GM12878 (cell line): ENCODE measurements at regions not wholly inside any gene's neighbourhood (a gene's known extent, or its start where the extent isn't known, plus 50 kb on each side); places are given as distances from the start of the nearest gene placed in this dataset.

Source experiments
- CTCF ChIP-seq, 3 experiments: IDR thresholded peaks in 2 of 3; conservative IDR thresholded peaks in 1 of 3; 2 replicates each; pipeline ENCODE4 v1.5.1; 2011; ENCODE audit warnings: low read depth in 3 of 3, low read length in 3 of 3, mild to moderate bottlenecking in 3 of 3, control low read depth in 2 of 3, moderate library complexity in 2 of 3, inconsistent platforms in 1 of 3, mixed read lengths in 1 of 3; ENCODE audit not compliant: control insufficient read depth in 2 of 3, insufficient read depth in 1 of 3; ENCODE audit errors: extremely low read depth in 1 of 3
- HDAC6 ChIP-seq: fragments of 200-600 bp; sonication (generic); IDR thresholded peaks from one replicate; pipeline ENCODE4 v1.8.0; 2017; ENCODE audit warnings: antibody characterized with exemption; ENCODE audit not compliant: unreplicated experiment
- MXI1 ChIP-seq: fragments of 150-350 bp; IDR thresholded peaks from 2 replicates; pipeline ENCODE4 v1.6.1; 2011; ENCODE audit warnings: low read depth, mild to moderate bottlenecking, inconsistent platforms, low read length, improper control_type of control experiment
- TF ChIP-seq, protein P1 (sequence below): IDR thresholded peaks from 2 replicates; pipeline ENCODE4 v1.6.1; 2011; ENCODE audit warnings: mild to moderate bottlenecking, low read depth, low read length, moderate library complexity; ENCODE audit not compliant: insufficient replicate concordance

DNA sequence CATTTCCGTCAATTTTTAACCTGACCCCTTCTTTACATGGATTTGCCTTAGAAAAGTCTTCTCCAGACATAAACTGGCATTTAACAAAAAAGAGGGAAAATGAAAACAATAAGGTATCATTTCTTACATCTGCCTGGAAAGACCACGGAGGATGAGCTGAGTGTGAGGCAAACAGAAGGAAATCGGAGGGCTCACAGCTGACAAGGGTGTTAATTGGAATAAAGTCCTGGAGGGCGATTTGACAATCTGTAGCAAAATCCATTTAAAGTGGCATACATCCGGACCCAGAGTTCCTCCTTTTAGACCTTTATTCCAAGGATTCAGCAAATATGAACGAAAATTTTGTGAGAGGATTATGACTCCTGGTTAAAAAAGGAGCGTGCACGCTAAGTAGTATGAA, 179.7 kb upstream of the COPS8 start:
- TF ChIP-seq MXI1 (no peak), CTCF (IDR thresholded peaks at IDR 0.05 in 2 of 3, conservative IDR thresholded peaks at IDR 0.05 in 1 of 3; ENCODE audit: control insufficient read depth in 2 of 3, extremely low read depth in 1 of 3, insufficient read depth in 1 of 3, low read depth in 3 of 3, low read length in 3 of 3) (no peak), HDAC6 (no peak)
- TF ChIP-seq, protein P1, sequence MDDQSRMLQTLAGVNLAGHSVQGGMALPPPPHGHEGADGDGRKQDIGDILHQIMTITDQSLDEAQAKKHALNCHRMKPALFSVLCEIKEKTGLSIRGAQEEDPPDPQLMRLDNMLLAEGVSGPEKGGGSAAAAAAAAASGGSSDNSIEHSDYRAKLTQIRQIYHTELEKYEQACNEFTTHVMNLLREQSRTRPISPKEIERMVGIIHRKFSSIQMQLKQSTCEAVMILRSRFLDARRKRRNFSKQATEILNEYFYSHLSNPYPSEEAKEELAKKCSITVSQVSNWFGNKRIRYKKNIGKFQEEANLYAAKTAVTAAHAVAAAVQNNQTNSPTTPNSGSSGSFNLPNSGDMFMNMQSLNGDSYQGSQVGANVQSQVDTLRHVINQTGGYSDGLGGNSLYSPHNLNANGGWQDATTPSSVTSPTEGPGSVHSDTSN: no peak
